NOMO-1 (cell line): ENCODE measurements at regions not wholly inside any gene's neighbourhood (a gene's known extent, or its start where the extent isn't known, plus 50 kb on each side); places are given as distances from the start of the nearest gene placed in this dataset.

Experiments used
- DNase-seq, 2 experiments: peaks; one replicate each; lab custom pipeline; 2025; ENCODE audit not compliant: unreplicated experiment in 2 of 2; lab: John Stamatoyannopoulos, UW

GRCh38 chr3:147049305-147049704 lies 357.0 kb downstream of the ZIC4 start:
- no peak for DNase-seq

GRCh38 chr3:147046916-147047315 lies 359.4 kb downstream of the ZIC4 start:
- no peak for DNase-seq

DNA sequence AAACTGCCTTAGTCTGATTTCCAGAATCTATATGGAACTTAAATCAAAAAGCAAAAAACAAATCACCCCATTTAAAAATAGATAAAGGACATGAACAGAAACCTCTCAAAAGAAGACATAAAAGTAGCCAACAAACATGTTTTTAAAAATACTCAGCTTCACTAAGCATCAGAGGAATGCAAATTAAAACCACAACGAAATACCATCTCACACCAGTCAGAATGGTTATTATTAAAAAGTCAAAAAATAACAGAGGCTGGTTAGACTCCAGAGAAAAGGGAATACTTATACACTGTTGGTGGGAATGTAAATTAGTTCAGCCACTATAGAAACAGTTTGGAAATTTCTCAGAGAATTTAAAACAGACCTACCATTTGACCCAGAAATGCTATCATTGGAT lies 367.9 kb downstream of the ZIC4 start:
- DNase-seq: no peak

DNA sequence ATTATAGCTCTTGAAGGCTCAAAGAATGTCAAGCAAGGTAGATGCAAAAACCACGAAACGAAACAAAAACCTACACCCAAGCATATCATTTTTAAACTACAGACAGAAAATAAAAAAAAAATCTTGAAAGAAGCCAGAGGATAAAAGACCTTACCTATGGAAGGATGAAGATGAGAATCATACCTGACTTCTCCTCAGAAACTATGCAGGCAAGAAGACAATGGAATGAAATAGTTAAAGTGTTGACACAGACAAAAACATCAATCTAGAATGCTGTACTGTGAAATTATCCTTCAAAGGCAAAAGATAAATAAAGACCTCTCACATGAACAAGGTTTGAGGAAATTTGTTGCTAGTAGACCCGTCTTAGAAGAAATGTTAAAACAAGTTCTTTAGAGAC lies 372.0 kb downstream of the ZIC4 start:
- no peak for DNase-seq

- DNase-seq: no peak
These were observed 376.1 kb downstream of the ZIC4 start for GRCh38 chr3:147030274-147030673.

GRCh38 chr3:147015334-147015733 lies 391.0 kb downstream of the ZIC4 start:
- DNase-seq: no peak

DNA sequence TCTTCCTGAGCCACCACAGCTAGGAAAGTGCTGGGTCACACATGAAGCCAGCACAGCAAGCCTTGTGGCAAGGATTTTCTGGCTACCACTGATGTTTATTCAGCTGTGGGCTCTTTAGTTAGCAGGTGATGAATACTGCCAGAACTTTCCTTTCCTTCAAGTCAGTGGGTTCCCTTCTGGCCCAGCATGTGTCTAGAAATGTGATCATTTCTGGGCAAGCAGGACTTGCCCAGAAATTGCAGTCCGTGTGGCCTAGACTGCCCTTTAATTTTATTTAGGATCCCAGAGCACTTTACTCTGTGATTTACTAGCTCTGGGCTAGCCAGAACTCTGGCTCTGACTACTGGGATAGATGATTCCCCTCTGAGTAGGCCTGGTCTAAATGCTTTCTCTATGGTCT lies 397.5 kb downstream of the ZIC4 start:
- no peak for DNase-seq

GRCh38 chr3:147008458-147008857 lies 397.9 kb downstream of the ZIC4 start:
- no peak for DNase-seq

DNA sequence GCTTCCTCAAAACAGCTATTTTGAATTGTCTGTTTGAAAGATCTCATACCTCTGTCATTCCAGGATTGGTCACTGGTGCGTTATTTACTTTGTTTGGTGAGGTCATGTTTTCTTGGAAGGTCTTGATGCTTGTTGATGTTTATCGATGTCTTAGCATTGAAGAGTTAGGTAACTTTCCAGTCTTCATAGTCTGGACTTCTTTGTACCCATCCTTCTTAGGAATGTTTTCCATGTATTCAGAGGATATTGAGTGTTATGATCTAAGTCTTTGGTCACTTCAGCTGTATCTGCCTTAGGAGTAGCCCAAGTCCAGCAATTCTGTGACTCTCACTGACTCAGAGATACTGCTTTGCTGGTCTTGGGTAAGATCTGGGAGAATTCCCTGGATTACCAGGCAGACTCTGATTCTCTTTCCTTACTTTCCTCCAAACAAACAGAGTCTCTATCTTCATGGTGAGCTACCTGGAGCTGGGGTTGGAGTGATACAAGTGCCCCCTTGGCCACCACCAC lies 398.6 kb downstream of the ZIC4 start:
- no peak for DNase-seq

DNA sequence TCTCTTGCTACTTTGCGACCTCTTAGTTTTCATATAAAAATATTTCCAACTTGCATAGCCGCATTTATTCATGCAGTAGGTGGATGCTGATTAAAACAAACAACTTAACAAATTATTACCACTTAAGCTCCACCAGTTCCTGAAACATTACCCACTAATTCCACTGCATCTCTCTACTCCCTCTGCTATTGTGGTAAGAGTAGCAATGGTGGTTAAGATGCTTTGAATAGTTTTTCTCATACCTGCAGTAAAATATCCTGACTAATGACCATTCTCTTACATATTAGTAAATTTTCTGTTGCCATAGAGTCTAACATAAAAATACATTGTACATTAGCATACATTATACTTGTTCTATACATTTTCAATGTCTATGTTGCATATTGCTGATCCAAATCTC lies 397.6 kb upstream of the PLSCR5 start:
- no peak for DNase-seq

- DNase-seq: no peak
These were observed 395.1 kb upstream of the PLSCR5 start for GRCh38 chr3:147000274-147000673.

- DNase-seq: no peak
These were observed 386.8 kb upstream of the PLSCR5 start for GRCh38 chr3:146991907-146992306.

DNA sequence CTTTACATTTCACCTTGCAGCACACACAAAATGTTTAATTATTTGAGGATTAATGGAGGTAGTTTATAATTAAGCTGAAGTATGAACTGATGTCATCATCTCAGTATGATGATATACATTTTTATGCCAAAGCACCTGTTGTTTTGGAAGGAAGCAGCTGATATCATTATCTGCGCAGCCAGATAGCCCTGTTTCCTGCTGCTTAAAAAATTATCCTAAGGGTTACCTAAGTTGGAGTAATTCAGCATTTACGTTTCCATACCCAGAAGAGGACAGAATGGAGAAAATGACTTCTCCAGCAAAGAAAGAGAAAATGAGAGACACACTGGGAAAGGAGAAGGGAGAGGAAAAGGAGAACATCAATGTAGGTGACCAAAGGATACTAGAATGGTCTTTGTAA lies 370.3 kb upstream of the PLSCR5 start:
- no peak for DNase-seq

- no peak for DNase-seq
These were observed 369.9 kb upstream of the PLSCR5 start for GRCh38 chr3:146975032-146975431.

DNA sequence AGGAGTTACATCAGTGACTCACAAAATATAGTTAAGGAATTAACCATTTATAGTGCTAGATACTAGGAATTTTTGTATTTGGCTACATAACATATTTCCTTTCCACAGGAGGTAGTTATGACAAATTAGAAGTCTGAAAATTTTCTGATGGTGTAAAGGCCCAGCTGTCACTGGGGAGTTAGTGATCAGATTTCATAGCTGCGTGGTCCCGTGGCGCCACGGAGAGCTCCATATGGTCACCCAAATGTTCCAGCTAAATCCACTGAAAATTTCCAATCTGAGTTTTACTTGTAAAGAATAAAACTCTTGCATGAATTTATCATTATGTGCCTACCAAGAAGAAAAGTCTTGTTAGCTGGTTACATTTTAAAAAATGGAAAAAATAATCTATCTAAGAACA lies 368.9 kb upstream of the PLSCR5 start:
- no peak for DNase-seq

- no peak for DNase-seq
These were observed 367.6 kb upstream of the PLSCR5 start for GRCh38 chr3:146972726-146973125.

DNA sequence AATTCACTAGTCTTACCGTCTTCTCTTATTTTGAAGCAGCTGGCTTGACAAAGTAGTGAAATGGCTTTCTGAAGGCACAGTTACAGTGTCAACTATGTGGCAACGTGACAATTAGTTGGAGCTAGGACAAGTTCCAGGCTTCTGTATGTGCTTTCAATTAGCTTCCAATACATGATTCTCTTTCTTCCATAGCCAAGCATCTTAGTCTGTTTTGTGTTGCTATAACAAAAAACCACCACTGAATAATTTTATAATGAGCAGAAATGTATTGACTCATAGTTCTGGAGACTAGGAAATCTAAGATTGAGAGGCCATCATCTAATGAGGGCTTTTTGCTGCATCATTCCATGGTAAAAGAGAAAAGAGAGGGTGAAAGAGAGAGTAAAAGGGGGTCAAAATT lies 365.1 kb upstream of the PLSCR5 start:
- no peak for DNase-seq

DNA sequence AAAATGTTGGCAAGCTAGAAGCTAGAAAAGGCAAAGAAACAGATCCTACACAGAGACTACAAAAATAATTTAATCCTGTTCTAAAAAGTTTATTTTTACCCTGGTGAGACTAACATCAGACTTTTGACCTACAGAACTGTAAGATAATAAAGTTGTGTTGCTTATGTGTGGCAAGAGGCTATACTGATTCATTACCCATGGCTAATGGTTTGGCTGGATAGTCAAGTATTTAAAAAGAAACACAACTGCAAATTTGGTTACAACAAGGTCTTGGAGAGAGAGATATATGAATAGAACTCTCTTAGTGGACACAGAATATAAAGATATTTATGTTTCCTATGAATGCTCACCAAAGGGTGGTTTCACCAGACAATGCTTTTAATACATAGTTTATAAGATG lies 364.2 kb upstream of the PLSCR5 start:
- no peak for DNase-seq

DNA sequence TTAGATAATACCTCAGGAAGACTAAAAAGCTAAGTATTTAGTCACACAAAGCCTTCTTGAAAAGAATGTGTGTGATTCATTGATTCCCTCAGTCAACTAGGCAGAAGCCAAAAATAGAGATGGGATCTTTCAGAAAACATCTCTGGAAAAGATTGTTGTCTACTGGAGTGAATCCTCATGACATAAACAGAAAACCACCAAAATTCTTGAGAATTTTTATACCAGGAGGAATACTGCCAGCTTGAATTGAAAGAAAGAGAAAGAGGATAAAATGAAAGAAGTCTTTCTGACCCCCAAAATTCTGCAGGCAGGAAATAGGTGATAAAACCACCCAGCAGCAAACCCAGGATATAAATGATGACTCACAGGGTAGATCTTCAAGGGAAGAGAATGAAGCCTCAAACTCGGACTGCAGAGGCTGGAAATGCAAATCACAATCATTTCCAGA lies 363.1 kb upstream of the PLSCR5 start:
- no peak for DNase-seq

- no peak for DNase-seq
These were observed 362.6 kb upstream of the PLSCR5 start for GRCh38 chr3:146967783-146968182.

- no peak for DNase-seq
These were observed 361.0 kb upstream of the PLSCR5 start for GRCh38 chr3:146966124-146966523.

- no peak for DNase-seq
These were observed 348.4 kb upstream of the PLSCR5 start for GRCh38 chr3:146953511-146953981.

- DNase-seq: no peak
These were observed 343.8 kb upstream of the PLSCR5 start for GRCh38 chr3:146948985-146949384.
